Esophagus muscularis mucosa (tissue), 4 donors: ENCODE measurements at regions not wholly inside any gene's neighbourhood (a gene's known extent, or its start where the extent isn't known, plus 50 kb on each side); places are given as distances from the start of the nearest gene placed in this dataset.

Experiments used
- CTCF ChIP-seq, 3 experiments: fragments of 200-600 bp in 2 of 3; fragments of 450-650 bp in 1 of 3; sonication (generic) in 2 of 3; IDR thresholded peaks; one replicate each; pipeline ENCODE4 v1.5.1; 2017 to 2019; ENCODE audit warnings: antibody characterized with exemption in 3 of 3, mild to moderate bottlenecking in 2 of 3, moderate library complexity in 1 of 3
- EP300 ChIP-seq: sonication (generic); formaldehyde crosslinking; IDR thresholded peaks from one replicate; pipeline ENCODE4 v1.6.1; 2017; ENCODE audit warnings: antibody characterized with exemption
- POLR2A ChIP-seq: fragments of 450-650 bp; IDR thresholded peaks from one replicate; pipeline ENCODE4 v1.6.1; 2017; ENCODE audit warnings: antibody characterized with exemption, moderate library complexity, mild to moderate bottlenecking, low read depth

- TF ChIP-seq CTCF (IDR thresholded peaks at IDR 0.05) (no peak), POLR2A (no peak), EP300 (no peak)
Measured at GRCh38 chr1:201603613-201604232, 64.8 kb downstream of the NAV1 start.
